D341Med (cell line): ENCODE measurements at regions not wholly inside any gene's neighbourhood (a gene's known extent, or its start where the extent isn't known, plus 50 kb on each side); places are given as distances from the start of the nearest gene placed in this dataset.
"Not testable (repeated sequence)": the region's sequence is repeated elsewhere in the genome, so short reads cannot be mapped to it uniquely, and the experiment has no call there.

Source experiments
- DNase-seq: peaks from one replicate; pipeline ENCODE4 v3.0.0; 2012; ENCODE audit warnings: low spot score

DNA sequence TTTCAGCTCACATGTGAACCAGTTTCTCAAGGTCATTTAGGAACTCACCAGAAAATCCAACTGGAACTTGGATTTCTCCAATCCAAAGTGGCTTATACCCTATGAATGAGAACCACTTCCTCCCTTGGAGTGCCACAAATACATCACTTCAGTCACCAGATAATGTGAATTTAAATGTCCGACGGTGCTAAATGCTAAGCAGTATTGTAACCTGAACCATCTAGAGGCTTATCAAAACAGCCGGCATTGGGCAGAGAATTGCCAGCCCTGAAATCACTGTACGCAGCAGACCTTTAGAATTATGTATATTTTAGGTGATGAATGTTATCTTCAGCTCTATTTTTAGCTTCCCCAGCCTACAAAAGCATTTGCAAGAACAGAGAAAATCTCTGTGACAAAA, 76.8 kb upstream of the COX20 start:
- DNase-seq = no peak

GRCh38 chr1:244759158-244759557, 76.3 kb upstream of the COX20 start:
- DNase-seq = no peak

DNA sequence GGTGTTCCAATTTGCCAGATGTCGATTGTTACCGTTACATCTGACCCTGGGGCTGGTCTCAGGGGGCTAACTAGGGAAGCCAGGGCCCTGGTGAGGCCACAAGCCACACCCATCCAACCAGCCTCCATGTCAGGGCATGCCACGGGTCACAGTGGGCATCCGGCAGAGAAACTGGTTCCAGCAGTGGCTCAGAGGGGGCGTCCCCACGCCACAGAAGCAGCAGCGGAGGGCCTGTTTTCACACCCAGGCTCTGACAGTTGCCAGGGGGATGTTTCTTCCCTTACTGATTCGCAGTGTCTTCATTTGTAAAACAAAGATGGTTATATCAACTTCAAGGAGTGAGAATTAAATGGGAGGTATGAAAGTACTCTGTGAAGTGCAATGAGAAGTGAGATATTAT, 75.0 kb upstream of the COX20 start:
- DNase-seq = no peak

DNA sequence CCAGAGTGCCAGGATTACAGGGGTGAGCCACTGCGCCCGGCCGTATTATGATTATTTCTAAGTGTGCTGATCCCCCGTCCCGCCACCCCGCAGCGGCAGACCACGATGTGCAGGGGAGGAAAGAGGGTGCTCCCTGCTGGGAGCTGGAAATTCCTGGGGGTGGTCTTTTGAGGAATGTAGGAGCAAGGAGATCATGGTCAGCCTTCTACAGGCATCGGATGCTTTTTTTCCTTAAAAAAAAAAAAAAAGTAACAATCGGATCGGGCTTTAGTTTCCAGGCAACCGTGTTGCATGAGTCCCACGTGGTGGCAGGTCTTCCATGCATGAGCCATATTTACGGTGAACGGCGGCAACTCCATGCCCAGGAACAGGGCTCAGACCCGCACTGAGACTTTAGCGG, 74.2 kb upstream of the COX20 start:
- DNase-seq = no peak

DNA sequence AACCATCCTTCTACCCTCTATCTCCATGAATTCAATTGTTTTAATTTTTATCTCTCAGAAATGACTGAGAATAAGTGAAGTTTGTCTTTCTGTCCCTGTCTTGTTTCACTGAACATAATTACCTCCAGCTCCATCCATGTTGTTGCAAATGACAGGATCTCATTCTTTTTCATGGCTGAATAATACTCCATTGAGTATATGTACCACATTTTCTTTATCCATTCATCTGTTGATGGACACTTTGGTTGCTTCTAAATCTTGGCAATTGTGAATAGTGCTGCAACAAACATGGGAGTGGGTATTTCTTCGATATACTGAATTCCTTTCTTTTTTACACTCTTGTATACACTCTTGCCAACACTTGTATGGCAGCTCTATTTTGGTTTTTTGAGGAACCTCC, 72.8 kb upstream of the COX20 start:
- no peak for DNase-seq

- DNase-seq = no peak
Measured at GRCh38 chr1:244768186-244768585, 67.3 kb upstream of the COX20 start.

GRCh38 chr1:244768804-244769203, 66.7 kb upstream of the COX20 start:
- no peak for DNase-seq

DNA sequence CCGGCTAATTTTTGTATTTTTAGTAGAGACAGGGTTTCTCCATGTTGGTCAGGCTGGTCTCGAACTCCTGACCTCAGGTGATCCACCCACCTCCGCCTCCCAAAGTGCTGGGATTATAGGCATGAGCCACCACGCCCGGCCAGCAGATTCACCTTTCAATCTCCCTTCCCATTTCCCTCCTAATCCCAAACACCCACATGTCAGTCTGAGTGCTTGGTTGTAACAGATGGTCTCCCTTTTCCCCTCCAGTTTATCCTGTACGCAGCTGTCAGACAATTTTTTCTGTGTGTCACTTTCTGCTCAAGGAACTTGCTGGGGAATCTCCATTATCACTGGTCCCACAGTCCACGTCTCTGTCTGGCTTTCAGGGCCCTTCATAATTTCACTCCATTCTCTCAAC, 64.9 kb upstream of the COX20 start:
- peak; percentile 83 for DNase-seq

DNA sequence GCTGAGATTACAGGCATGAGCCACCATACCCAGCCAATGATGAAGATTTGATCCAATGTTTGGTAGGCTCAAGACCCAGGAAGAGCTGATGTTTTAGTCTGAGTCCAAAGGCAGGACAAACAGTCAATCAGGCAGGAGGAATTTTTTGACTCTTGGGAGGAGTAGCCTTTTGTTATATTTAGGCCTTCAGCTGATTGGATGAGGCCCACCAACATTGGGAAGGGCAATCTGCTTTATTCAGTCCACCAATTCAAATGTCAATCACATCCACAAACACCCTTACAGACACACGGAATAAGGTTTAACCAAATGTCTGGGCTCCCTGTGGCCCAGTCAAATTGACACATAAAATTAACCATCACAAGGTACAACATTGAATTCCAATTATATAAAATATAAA, 61.9 kb upstream of the COX20 start:
- no peak for DNase-seq

- not testable (repeated sequence) for DNase-seq
Measured at GRCh38 chr1:244776783-244777182, 58.7 kb upstream of the COX20 start.

GRCh38 chr1:244778344-244778743, 57.1 kb upstream of the COX20 start:
- DNase-seq = no peak

DNA sequence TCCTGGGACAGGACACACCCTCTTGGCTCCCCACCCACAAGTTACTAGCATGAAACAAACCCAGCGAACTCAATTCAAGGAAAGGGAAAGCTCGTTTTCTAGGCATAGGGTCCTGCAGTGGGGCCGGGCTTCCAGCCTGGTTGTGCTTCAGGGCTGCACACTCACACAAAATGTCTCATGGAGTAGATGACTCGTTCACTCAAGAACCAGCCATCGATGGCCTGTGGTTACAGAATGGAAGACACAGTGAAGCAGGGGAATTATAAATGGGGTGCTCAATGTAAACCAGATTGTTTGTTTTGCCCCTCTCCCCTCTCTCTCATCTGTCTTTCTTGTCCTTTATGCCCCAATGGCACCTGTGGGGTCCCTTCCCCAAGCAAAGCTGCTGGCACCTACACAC, 56.0 kb upstream of the COX20 start:
- no peak for DNase-seq

GRCh38 chr1:244780311-244780710, 55.1 kb upstream of the COX20 start:
- DNase-seq = no peak

DNA sequence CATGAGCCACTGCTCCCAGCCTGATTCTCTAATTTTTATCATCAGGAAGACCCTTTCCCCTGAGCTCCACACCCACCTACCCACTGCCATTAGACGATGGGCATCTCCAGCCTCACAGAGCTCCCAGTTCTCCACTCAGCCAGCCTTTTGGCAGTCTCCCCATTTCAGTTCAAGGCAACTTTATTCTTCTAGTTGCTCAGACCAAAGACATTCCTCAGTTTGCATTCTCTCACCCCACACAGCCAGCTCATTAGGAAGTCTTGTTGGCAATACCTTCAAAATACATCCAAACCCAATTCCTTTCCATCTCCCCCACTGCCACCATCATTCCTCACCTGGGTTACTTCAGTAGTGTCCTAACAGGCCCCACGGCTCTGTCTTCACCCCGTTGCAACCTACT, 53.4 kb upstream of the COX20 start:
- DNase-seq = no peak

DNA sequence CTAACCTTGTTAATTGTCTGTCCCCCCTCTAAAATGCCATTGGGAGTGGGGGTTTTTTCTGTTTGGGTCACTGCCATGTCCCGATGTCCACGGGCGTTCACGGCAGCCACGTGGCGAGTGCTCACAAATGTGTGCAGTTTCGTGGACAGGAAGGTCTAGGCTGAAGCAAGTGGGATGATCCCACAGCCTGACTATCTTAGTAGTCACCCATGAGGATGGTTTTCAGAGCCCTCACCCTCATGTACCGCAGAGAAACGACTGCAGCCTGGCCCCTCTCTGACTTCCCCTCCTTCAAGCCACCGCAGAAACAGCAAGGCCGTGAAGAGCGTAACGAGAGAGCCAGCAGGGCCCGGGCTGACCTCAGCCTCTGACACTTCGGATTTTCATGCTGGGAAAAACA, 52.3 kb upstream of the COX20 start:
- no peak for DNase-seq
